ENCODE measurements at regions not wholly inside any gene's neighbourhood (a gene's known extent, or its start where the extent isn't known, plus 50 kb on each side); places are given as distances from the start of the nearest gene placed in this dataset.

DNA sequence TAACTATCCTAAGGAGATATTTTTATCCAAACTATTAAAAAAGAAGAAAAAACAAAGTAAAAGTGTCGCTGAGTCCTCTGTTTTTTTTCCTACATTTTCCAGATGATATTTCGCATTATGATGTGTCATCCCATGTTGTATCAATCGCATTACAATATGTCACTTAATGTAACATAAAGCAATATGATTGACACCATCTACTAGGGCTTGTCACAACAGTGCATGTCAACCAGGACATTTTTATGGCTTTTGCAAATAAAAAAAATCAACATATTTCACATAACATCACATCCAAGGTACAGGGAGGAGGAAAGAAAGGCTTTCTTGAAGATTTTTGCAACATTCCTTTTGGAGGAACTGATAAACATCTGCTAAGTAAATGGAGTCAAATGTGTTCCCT is 308.9 kb downstream of the ETAA1 start:
- DNase-seq (ENCODE audit: low read depth in 2 of 2) = no peak

DNA sequence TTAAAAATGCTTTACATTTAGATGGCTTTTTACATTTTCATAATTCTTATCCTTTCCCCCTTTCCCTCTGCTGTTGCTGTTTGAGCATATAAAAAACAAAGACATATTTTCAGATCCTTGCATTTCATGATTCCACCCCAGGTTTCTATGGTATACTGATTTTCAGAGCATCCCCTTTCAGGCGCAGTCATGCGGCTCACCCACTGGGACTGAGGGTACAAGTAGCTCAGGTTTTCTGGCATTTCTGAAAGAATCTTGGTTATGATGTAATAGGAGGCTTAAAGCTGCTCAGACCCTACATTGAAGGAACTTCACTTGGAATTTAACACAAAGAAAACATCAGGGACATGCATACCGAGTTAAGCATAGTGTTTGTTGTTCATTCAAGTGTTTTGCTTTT is 310.8 kb downstream of the ETAA1 start:
- no peak for DNase-seq (ENCODE audit: low read depth in 2 of 2)

DNA sequence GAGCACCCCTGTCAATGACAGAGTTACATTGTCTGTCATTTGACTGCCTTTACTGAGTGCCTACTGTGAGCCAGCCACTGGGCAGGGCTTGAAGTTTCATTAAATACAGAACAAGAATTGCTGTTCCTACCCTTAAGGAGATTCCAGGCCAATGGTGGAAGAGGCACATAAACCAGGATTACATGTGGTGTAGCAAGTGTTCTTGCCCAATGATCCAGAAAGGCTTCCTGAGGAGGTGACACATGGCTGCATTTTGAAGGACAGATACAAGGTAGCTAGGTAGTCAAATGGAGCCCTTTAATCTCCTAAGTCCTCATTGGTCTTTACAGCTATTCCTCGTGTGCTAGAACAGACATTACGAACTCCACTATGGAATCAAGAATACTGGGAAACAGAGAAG is 312.7 kb downstream of the ETAA1 start:
- no peak for DNase-seq (ENCODE audit: low read depth in 2 of 2)

DNA sequence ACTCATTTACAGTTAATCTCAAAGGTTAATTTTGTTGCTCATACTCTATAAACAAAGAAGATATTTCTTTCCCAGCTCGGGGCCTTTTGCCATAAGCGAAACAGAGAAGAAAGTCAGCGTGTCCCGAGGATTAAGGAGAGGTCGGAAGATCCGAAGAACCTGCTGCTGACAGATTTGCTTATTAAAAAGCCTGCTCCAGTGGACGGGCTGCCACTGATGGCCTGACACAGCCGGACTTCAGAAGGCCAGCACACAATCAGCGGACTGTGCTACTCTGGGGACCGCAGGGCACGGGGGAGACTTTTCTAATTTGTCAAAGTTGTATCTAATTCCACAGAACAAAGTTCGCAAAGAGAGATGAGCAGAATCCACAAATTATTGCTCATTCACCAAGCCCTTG is 315.4 kb downstream of the ETAA1 start:
- DNase-seq (ENCODE audit: low read depth in 2 of 2) = no peak

DNA sequence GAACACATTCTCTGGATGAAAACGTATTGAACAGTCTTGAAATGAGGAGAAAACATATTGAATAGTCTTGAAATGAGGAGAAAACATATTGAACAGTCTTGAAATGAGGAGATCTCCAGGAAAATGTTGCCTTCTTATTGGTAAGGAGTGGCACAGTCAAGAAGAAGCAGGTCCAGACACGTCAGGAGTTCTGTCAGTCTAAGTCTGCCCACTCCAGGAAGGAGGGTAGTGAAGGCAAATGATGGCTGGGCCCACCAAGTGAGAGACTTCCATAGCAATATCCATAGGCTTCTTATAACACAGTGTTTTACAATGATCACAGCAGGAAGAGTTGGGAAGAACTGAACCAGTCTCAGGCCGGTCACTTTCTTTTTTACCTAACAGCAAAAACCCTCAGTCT is 316.2 kb downstream of the ETAA1 start:
- no peak for DNase-seq (ENCODE audit: low read depth in 2 of 2)

DNA sequence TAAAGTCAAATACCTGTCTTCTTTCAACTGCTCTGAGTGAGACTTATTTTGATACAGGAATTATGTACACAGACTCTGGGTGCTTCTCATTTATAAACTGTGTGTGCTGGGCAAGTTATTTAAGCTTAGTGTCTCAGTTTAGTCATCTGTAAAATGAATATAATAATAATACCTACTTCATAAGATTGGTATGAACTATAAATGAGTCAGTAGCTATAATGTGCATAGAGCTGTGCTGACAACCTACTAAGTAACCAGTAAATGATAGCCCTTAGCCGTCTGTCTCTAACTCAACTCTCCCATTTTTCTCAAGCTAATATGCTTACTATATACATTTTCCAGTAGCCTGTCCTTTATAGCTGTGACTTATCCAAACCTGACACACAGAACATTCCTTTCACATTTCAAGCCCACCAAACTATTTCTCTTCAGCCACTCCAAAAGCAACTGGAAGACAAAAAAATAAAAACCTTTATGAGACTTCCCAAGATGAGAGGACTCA is 319.8 kb downstream of the ETAA1 start:
- no peak for DNase-seq (ENCODE audit: low read depth in 2 of 2)

DNA sequence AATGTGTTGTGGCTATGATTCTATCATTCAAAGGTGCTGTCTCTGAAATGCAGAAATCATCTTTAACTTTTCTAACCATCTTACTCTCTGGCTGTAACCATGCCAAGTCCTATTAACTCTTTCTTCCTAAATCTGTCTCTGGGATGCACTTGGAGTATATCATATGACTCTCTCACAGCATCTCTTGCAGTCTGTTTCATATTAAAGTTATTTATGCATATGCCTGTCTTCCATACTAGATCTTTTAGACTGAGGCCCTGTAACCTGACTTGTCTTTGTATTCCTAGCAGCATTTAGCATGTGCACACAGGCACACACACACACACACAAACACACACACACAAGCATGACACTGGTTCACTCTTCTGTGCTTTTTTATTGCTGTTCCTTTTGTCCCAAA is 320.6 kb downstream of the ETAA1 start:
- DNase-seq (ENCODE audit: low read depth in 2 of 2) = no peak

DNA sequence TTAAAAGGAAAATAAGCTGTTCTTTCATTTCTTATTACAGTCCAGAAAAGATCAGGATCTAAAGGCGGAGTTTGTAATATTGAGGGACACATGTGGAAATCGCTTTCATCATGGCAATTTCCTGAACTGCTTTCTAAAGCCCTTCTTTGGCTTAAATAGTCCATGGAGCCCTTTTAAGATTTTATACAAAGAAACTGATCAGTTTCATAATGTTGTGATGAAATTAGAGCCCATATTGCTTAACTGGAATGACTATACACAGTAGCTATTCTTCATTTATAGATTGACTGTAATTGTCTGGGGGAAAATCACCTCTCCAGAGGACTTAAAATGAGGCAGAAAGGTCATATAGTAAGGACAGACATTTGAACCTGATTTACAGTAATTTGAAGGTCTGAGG is 322.2 kb downstream of the ETAA1 start:
- DNase-seq (ENCODE audit: low read depth in 2 of 2) = no peak

DNA sequence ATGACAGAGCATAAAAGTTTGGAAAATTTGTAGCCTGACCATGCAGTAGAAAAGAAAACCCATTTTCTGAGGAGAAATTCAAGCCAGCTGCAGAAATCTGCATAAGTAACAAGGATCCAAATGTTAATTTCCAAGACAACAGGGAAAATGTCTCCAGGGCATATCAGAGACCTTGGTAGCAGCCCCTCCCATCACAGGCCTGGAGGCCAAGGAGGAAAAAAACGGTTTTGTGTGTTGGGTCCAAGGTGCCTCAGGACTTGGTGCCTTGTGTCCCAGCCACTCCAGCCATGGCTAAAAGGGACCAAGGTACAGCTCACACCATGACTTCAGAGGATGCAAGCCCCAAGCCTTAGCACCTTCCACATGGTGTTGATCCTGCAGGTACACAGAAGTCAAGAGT is 324.4 kb downstream of the ETAA1 start:
- no peak for DNase-seq (ENCODE audit: low read depth in 2 of 2)

DNA sequence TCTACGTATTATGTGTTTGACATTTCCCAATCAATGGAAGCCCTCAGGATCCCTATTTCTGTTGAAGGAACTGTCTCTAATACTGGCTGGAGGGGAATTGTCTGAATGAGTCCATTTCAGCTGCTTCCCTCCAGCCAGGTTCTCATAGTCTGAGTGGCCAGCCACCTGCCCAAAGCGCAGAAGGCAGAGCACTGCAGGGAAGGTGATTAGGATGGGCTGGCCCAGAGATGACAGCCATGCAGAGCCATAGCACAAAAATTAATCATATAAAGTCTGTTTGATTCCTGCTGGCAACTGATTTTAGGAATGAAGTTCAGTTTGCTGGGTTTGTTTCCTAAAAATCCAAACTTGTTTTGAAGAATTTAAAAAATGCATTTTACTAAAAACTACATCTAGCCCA is 327.1 kb downstream of the ETAA1 start:
- DNase-seq (ENCODE audit: low read depth in 2 of 2) = no peak

DNA sequence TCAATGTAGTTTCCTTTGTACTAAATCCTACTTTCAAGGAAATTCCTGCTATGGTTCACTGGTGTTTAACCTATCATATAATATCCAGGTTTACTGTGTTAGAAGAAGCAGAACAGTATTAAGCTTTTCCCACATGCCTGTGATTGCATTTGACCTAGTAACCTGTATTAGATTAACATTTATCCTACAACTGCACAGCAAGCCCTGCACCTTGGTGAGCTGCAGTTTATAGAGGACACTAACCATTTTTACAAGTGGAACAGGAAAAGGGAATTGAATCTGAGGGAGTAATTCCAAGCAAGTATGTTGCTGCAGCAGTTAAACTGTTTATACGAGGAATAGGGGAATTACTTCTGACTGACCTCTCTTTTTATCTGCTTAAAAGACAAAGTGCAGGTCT is 328.6 kb downstream of the ETAA1 start:
- no peak for DNase-seq (ENCODE audit: low read depth in 2 of 2)

DNA sequence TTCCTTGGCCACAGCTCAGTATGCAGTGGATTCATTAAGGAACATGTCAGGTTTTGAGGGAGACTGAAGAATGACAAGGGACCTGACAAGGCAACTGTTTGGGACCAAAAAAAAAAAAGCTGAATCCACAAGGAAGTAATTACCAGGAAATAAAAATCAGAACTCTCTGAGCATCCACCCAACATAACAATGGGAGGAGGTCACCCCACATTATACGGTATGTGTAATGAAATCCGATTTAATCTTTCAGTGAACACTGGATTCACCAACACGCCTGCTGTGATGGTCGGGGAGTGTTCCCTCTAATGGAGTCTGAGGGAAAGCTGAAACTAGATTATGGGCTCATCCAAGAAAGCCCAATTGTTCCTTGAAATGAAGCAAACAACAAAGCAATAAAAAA is 329.3 kb downstream of the ETAA1 start:
- DNase-seq (ENCODE audit: low read depth in 2 of 2) = no peak

DNA sequence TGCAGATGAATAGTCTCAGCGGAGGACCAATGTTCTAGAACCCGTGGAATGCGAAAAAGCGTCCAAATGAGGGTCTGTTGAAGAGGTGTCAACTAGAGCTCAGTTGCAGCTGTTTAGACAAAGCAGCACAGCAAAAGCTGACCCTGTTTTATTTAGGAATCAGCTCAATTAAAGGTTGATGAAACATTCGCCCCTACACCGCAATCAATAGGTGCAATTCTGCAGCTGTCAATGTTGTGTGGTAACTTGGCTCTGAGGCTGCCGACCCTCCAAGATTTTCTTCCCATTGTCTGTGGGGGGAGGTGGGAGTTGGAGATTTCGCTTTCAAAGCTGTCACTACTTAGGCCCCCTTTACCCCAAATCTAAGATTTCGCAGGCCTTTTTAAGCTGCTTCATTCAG is 330.0 kb downstream of the ETAA1 start:
- DNase-seq (ENCODE audit: low read depth in 2 of 2) = no peak

DNA sequence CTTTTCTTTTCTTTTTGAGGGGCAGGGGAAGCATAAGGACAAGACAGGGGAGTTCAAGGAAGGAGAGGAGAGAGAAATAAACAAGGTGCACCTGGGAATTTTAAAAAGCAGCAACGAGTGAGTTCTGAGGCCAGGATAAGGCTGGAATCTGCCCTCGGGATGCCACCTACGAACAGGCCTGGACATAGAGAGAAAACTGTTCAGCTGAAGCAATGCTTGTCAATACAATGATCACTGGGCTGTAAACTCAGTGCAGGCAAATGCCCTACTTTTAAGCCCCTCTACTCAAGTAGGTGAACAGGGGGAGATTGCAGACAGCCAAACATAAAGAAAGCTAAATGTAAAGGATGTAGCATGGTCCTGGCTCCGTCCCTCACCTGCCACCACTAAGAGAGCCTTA is 330.5 kb downstream of the ETAA1 start:
- no peak for DNase-seq (ENCODE audit: low read depth in 2 of 2)

DNA sequence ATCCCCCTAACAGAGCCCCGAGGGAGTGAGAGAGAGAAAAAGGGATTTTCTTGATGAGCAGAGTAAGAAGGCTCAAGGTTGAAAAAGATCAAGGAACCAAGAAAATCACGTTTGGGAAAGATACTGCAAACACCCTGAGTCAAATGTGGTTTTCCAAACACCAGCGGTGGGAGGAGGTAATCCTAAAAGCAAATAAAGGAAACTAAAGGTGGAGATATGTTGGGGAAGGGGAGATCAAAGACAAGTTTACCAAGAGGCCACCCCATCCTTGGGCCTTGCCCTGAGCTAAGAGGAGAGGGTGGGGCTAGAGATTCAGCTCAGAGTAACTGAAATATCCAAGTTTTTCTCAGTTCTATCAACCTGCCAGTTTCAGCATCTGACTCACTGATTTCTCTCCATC is 332.3 kb downstream of the ETAA1 start:
- DNase-seq (ENCODE audit: low read depth in 2 of 2) = no peak

DNA sequence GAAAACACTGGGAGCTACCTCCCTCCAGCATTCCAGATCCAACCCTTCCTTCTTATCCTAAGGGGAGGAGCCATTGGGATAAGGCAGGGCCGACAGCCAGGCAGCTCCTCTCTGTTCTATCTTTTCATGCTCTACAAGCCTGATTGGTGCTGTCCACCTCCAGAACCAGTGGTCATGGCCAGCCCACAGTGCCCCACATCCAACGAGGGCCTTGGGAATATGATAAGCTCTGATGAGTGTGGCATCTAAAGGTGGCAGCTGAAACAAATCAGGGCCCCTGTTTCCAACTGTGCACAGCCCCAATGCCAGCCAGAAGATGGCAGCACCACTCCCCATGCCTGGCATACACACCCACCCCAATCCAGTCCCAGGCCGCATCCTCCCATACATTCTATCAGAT is 329.3 kb downstream of the C1D start:
- peak; percentile 60 to 69 for DNase-seq (ENCODE audit: low read depth in 2 of 2)

DNA sequence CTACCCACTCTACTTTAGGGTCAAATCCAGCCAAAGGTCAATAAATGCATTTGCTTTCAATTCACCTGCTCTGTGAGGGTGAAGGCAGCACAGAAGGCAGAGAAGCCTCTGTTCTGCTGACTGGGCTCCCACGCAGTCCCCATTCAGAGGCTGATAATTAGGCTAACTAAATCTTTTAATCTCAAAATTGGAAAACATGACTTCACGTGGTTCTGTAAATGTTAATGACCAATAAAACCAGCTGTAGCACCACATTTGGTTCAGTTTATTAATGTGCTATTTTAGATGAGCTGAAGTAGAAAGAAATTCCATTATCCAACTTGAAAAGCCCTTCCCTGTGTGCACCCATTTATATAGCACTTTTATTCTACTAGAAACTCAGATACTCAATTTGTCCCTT is 310.6 kb downstream of the C1D start:
- DNase-seq (ENCODE audit: low read depth in 2 of 2) = no peak

DNA sequence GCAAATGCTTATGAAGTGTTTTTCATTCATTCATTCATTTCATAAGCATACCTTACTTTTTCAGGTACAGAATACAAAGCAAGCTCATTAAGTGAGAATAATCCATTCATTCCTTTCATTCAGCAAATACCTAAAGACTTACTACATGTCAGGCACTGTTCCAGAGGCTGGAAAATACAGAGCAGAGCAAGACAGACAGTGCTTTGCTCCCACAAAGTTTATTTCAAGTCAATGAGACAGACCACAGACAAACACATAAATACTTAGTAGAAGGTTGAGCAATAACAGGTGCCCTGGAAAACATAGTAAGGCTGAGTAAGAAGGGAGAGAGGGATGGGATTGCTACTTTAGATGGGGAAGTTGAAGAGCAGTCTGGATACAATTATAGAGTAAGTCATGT is 309.8 kb downstream of the C1D start:
- DNase-seq (ENCODE audit: low read depth in 2 of 2) = no peak

DNA sequence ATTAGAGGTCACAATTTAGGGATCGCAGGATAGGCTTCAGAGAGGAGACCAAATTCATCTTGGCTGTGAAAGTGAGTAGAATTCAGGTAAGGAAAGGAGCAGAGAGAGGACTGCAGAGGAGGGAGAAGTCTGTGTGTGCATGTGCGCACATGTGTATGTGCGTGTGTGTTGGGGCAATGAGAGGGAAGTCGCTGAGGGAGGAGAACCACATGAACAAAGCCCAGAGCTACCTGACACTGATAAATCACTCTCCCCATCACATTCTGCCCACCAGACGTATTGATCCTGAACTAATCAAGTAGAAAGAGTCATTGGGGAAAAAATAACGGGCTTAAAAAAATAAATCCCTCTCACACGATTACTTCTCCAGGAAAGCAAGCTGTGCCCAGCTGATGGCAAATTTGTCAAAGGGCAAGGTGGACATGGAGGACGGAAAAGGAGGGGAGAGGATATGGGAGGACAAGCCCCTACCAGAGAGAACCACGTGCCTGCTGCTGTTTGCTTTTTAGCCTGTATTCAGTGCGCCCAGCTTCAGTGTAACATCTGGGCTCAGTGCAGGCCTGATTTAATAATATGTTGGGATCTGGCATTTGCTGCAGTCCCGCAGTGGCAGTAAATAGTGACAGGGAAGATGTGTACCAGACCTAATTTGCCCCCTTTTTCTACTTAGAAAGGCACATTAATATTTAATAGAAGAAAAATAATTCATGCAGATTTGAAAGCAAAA is 307.5 kb downstream of the C1D start:
- DNase-seq (ENCODE audit: low read depth in 2 of 2) = no peak

DNA sequence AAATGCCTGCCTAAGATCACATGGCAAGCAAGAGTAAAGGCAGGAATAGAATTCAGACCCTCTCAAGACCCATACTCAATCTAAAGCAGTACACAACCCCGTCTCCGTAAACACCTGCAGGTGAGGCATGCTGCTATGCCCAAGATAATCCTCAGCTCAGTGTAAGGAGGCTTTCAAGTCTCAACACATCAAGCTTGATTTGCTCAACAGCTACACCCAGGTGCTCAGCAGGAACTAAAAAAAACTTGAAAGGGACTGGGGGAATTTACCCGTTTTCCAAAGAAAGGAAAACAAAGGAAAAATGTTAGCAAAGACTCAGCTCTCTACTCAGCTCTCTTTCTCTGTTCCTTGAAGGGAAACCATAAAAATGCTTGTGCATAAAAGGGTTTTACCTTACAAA is 301.8 kb downstream of the C1D start:
- DNase-seq (ENCODE audit: low read depth in 2 of 2) = no peak

DNA sequence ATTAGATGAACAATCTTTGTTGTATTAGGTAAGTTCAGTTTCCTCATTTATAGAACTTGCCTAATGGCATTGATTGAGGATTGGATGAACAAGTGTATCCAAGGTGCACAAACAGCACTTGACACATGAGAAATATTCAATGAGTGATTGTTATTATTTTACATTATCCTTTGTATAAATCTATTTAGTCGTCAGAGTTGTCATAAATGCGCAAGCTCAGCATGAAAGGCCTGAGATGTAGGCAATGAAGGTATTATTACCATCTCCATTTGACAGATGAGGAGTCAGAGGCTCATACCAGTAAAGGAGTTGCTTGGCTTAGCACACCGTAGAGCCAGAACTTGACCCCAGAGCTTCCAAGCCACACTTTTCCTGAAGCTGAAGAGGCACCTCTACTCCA is 291.4 kb downstream of the C1D start:
- DNase-seq (ENCODE audit: low read depth in 2 of 2) = no peak

DNA sequence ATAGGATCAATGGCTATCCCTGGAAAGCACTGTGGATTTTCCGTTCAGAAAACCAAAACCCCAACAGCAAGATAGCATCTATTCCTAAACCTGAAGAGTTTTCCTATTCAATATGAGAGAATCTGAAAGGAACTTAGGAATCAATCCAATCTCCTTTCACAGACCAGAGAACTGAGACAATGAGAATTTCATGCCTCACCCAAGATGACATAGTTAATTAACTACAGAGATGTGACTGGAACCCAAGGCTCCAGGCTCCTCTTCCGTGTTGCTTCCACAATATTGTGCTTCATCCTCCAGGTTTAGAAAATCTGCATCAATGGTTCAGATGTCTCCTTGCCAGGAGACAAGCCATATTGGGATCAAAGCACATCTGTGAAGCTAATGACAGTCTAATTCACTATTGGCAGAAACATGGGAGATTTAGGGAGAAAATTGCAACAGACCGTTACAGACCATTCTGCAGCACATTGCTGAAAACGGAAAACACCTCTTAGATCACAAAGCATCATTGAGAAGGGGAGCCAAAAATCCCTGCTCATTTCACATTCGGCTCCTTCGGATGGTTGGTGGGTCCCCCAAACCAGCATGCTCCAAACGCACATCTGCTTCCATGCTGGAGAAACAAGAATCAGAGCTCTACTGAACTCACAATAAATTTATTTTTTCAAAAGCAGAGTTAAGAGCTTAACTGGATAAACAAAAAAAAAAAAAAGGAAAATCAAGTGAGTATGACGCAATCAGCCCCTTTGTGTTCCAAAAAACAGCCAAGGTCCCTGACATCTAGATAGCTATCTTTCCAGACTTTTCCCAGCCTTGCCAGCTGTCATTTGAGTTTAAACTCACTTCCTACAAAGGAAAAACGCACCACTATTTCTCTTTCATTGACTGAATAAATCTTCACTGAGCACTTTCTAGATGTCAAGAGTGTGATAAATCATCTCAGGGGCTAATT is 290.3 kb downstream of the C1D start:
- DNase-seq (ENCODE audit: low read depth in 2 of 2) = peak in 1 of 2 donors; percentile 50

DNA sequence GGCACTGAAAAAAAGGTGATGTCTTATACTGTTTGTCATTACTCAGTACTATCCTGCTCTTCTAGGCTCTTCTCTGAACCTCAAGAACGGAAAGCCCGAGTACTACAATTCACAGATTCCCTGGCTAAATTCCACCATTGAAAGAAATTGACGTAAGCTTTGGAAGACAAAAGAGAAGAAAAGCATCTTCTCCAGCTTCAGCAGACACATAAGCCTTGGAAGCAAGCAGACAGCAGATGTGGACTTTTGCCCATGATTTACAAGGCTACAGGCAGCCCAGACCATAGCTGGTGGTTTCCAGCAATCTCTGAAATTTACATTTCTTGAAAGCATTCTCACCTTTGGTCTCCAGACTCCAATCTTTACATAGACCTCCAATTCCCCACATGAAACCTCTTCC is 289.0 kb downstream of the C1D start:
- DNase-seq (ENCODE audit: low read depth in 2 of 2) = no peak
